ENCODE measurements at regions not wholly inside any gene's neighbourhood (a gene's known extent, or its start where the extent isn't known, plus 50 kb on each side); places are given as distances from the start of the nearest gene placed in this dataset.

DNA sequence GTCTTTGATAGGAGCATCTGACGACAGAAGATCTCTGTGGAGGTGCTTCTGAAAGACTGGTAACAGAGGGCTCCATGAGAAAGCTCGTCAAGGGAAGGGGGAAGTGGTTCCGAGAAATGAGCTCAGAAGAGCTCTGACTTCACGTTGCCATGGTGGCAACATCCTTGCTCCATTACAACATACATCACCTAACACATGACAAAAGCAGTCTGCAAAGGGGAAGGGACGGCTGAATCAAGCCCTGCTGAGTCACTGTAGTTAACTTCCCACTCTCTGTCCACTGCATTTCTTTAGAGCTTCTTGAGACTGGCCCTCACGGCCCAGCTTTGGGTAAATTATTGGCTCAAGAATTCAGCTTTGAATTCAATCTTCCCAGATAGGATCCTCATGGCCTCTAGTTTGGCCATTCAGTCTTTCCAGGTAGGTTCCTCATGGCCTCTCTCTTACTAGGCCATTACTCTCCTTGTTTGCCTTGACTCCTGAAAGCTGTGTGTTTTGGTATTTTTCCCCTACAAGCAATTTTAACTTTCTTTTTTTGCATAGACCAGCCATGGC lies 88.0 kb upstream of the ZNF648 start (continued):
- TF ChIP-seq, protein P1, sequence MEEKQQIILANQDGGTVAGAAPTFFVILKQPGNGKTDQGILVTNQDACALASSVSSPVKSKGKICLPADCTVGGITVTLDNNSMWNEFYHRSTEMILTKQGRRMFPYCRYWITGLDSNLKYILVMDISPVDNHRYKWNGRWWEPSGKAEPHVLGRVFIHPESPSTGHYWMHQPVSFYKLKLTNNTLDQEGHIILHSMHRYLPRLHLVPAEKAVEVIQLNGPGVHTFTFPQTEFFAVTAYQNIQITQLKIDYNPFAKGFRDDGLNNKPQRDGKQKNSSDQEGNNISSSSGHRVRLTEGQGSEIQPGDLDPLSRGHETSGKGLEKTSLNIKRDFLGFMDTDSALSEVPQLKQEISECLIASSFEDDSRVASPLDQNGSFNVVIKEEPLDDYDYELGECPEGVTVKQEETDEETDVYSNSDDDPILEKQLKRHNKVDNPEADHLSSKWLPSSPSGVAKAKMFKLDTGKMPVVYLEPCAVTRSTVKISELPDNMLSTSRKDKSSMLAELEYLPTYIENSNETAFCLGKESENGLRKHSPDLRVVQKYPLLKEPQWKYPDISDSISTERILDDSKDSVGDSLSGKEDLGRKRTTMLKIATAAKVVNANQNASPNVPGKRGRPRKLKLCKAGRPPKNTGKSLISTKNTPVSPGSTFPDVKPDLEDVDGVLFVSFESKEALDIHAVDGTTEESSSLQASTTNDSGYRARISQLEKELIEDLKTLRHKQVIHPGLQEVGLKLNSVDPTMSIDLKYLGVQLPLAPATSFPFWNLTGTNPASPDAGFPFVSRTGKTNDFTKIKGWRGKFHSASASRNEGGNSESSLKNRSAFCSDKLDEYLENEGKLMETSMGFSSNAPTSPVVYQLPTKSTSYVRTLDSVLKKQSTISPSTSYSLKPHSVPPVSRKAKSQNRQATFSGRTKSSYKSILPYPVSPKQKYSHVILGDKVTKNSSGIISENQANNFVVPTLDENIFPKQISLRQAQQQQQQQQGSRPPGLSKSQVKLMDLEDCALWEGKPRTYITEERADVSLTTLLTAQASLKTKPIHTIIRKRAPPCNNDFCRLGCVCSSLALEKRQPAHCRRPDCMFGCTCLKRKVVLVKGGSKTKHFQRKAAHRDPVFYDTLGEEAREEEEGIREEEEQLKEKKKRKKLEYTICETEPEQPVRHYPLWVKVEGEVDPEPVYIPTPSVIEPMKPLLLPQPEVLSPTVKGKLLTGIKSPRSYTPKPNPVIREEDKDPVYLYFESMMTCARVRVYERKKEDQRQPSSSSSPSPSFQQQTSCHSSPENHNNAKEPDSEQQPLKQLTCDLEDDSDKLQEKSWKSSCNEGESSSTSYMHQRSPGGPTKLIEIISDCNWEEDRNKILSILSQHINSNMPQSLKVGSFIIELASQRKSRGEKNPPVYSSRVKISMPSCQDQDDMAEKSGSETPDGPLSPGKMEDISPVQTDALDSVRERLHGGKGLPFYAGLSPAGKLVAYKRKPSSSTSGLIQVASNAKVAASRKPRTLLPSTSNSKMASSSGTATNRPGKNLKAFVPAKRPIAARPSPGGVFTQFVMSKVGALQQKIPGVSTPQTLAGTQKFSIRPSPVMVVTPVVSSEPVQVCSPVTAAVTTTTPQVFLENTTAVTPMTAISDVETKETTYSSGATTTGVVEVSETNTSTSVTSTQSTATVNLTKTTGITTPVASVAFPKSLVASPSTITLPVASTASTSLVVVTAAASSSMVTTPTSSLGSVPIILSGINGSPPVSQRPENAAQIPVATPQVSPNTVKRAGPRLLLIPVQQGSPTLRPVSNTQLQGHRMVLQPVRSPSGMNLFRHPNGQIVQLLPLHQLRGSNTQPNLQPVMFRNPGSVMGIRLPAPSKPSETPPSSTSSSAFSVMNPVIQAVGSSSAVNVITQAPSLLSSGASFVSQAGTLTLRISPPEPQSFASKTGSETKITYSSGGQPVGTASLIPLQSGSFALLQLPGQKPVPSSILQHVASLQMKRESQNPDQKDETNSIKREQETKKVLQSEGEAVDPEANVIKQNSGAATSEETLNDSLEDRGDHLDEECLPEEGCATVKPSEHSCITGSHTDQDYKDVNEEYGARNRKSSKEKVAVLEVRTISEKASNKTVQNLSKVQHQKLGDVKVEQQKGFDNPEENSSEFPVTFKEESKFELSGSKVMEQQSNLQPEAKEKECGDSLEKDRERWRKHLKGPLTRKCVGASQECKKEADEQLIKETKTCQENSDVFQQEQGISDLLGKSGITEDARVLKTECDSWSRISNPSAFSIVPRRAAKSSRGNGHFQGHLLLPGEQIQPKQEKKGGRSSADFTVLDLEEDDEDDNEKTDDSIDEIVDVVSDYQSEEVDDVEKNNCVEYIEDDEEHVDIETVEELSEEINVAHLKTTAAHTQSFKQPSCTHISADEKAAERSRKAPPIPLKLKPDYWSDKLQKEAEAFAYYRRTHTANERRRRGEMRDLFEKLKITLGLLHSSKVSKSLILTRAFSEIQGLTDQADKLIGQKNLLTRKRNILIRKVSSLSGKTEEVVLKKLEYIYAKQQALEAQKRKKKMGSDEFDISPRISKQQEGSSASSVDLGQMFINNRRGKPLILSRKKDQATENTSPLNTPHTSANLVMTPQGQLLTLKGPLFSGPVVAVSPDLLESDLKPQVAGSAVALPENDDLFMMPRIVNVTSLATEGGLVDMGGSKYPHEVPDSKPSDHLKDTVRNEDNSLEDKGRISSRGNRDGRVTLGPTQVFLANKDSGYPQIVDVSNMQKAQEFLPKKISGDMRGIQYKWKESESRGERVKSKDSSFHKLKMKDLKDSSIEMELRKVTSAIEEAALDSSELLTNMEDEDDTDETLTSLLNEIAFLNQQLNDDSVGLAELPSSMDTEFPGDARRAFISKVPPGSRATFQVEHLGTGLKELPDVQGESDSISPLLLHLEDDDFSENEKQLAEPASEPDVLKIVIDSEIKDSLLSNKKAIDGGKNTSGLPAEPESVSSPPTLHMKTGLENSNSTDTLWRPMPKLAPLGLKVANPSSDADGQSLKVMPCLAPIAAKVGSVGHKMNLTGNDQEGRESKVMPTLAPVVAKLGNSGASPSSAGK (IDR thresholded peaks at IDR 0.05): peak; percentile 34; the same call in 1 of the 2 replicates
- TF ChIP-seq, protein P2, sequence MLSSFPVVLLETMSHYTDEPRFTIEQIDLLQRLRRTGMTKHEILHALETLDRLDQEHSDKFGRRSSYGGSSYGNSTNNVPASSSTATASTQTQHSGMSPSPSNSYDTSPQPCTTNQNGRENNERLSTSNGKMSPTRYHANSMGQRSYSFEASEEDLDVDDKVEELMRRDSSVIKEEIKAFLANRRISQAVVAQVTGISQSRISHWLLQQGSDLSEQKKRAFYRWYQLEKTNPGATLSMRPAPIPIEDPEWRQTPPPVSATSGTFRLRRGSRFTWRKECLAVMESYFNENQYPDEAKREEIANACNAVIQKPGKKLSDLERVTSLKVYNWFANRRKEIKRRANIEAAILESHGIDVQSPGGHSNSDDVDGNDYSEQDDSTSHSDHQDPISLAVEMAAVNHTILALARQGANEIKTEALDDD (IDR thresholded peaks at IDR 0.05): 0 out of 2 replicates have a peak, but pooled peaks have one; percentile 30
- no peak for TF ChIP-seq ZNF57 (CRISPR knock-in tag; IDR thresholded peaks at IDR 0.05)
- TF ChIP-seq DACH1 (IDR thresholded peaks at IDR 0.05; ENCODE audit: partially characterized antibody): no peak
- TF ChIP-seq SMARCE1 (IDR thresholded peaks at IDR 0.05): peak; percentile 67
- no peak for TF ChIP-seq PRPF4 (IDR thresholded peaks at IDR 0.05; ENCODE audit: insufficient read depth, low read depth, low read length, poor library complexity, severe bottlenecking)
- no peak; the same call in 1 of the 2 replicates for TF ChIP-seq PYGO2 (tag; IDR thresholded peaks at IDR 0.05)
- no peak for TF ChIP-seq ADNP (tag; IDR thresholded peaks at IDR 0.05)
- TF ChIP-seq, protein P3, sequence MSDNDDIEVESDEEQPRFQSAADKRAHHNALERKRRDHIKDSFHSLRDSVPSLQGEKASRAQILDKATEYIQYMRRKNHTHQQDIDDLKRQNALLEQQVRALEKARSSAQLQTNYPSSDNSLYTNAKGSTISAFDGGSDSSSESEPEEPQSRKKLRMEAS (CRISPR knock-in tag; IDR thresholded peaks at IDR 0.05): no peak
- no peak for TF ChIP-seq ZNF197 (CRISPR knock-in tag; IDR thresholded peaks at IDR 0.05; ENCODE audit: low read depth)
- TF ChIP-seq, protein P4, sequence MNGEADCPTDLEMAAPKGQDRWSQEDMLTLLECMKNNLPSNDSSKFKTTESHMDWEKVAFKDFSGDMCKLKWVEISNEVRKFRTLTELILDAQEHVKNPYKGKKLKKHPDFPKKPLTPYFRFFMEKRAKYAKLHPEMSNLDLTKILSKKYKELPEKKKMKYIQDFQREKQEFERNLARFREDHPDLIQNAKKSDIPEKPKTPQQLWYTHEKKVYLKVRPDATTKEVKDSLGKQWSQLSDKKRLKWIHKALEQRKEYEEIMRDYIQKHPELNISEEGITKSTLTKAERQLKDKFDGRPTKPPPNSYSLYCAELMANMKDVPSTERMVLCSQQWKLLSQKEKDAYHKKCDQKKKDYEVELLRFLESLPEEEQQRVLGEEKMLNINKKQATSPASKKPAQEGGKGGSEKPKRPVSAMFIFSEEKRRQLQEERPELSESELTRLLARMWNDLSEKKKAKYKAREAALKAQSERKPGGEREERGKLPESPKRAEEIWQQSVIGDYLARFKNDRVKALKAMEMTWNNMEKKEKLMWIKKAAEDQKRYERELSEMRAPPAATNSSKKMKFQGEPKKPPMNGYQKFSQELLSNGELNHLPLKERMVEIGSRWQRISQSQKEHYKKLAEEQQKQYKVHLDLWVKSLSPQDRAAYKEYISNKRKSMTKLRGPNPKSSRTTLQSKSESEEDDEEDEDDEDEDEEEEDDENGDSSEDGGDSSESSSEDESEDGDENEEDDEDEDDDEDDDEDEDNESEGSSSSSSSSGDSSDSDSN (IDR thresholded peaks at IDR 0.05; ENCODE audit: borderline replicate concordance in 1 of 2, low read depth in 2 of 2, low read length in 2 of 2): no peak
- TF ChIP-seq MYBL2 (IDR thresholded peaks at IDR 0.05; ENCODE audit: low read depth): no peak
- TF ChIP-seq MYBL2 (CRISPR knock-in tag; IDR thresholded peaks at IDR 0.05; ENCODE audit: borderline replicate concordance): no peak

Data from K562 (cell line).